Sigmoid colon (tissue), 6 donors: ENCODE measurements at regions not wholly inside any gene's neighbourhood (a gene's known extent, or its start where the extent isn't known, plus 50 kb on each side); places are given as distances from the start of the nearest gene placed in this dataset.

Source experiments
- DNase-seq: peaks from one replicate; pipeline ENCODE4 v3.0.0-alpha.2; 2019
- H3K27ac ChIP-seq, 4 donors: fragments of 200-600 bp; sonication (generic); one replicate each; pipeline ENCODE4 v1.5.1; 2016 to 2019; ENCODE audit warnings: mild to moderate bottlenecking in 1 of 4
- H3K27me3 ChIP-seq, 3 donors: fragments of 200-600 bp; sonication (generic); one replicate each; pipeline ENCODE4 v1.5.1; 2019; ENCODE audit warnings: mild to moderate bottlenecking in 1 of 3
- H3K36me3 ChIP-seq, 4 donors: fragments of 200-600 bp; sonication (generic); one replicate each; pipeline ENCODE4 v1.5.1; 2016 to 2019
- H3K4me1 ChIP-seq, 4 donors: fragments of 200-600 bp; sonication (generic); one replicate each; pipeline ENCODE4 v1.5.1; 2017 to 2019
- H3K4me3 ChIP-seq, 4 donors: fragments of 200-600 bp; sonication (generic); one replicate each; pipeline ENCODE4 v1.5.1; 2017 to 2019; ENCODE audit warnings: mild to moderate bottlenecking in 2 of 4, moderate library complexity in 1 of 4
- H3K9me3 ChIP-seq, 4 donors: fragments of 200-600 bp in 3 of 4; sonication (generic) in 3 of 4; one replicate each; pipeline versions ENCODE4 v1.5.1 to v1.6.1; 2013 to 2019
- CTCF ChIP-seq, 4 experiments: fragments of 450-650 bp in 3 of 4; fragments of 200-600 bp in 1 of 4; IDR thresholded peaks; one replicate each; pipeline ENCODE4 v1.5.1; 2016 to 2019; ENCODE audit warnings: antibody characterized with exemption in 4 of 4, mild to moderate bottlenecking in 3 of 4, moderate library complexity in 2 of 4
- EP300 ChIP-seq, 4 donors: sonication (generic); formaldehyde crosslinking; IDR thresholded peaks; one replicate each; pipeline ENCODE4 v1.6.1; 2017; ENCODE audit warnings: antibody characterized with exemption in 4 of 4
- POLR2A ChIP-seq, 2 donors: fragments of 450-650 bp; IDR thresholded peaks; one replicate each; pipeline ENCODE4 v1.6.1; 2016; ENCODE audit warnings: antibody characterized with exemption in 2 of 2, mild to moderate bottlenecking in 2 of 2, moderate library complexity in 2 of 2
- POLR2AphosphoS5 ChIP-seq, 4 donors: sonication (generic); formaldehyde crosslinking; IDR thresholded peaks; one replicate each; pipeline ENCODE4 v1.6.1; 2017; ENCODE audit warnings: antibody characterized with exemption in 4 of 4
- WGBS, 2 donors: extraction: QIAGEN DNeasy Blood & Tissue Kit; methylation state at CpG; one replicate each; pipeline ENCODE4 v1.1.7; 2013; 5-methylcytosine and 5-hydroxymethylcytosine counted together
- intact Hi-C: fragments of 100-400 bp; cut with DNase I; formaldehyde crosslinking; loops from one replicate; pipeline ENCODE4 v1.15.1; 2023
- donor health status: healthy with polysubstance abuse.
- donor health status: healthy.

DNA sequence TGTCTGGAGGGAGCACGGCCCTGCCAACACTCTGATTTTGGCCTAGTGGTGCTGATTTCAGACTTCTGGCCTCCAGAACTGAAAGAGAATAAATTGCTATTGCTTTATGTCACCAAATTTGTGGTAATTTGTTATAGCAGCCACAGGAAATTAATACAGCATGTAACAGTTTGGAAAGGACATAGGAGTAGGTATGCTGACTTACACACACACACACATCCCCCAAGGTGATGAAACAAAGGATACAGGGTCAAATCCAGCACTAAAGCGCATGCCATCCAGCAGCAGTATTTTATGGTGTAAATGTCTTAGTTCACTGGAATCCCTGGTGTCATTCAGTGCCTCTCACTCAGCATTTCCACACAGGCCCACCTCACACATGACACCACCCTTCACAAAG is 72.2 kb upstream of the MAN1A2 start:
- H3K27me3 ChIP-seq, result no peaks in the 10 kb centered on the region
- no peak overlapping the region for H3K4me3 ChIP-seq
- no peaks in the 10 kb centered on the region for H3K36me3 ChIP-seq
- no peaks in the 10 kb centered on the region for H3K9me3 ChIP-seq
- 74 to 90% methylated on average over 2 of the region's 2 CpGs for WGBS, 2 donors
- intact Hi-C loops, result no loop called here
- H3K4me1 ChIP-seq, result no peaks in the 10 kb centered on the region
- H3K27ac ChIP-seq, result no peak overlapping the region
- TF ChIP-seq EP300 (IDR thresholded peaks at IDR 0.05) (no peak), CTCF (IDR thresholded peaks at IDR 0.05) (no peak), POLR2A (IDR thresholded peaks at IDR 0.05) (no peak), POLR2AphosphoS5 (IDR thresholded peaks at IDR 0.05) (no peak)
- DNase-seq, result no peak

DNA sequence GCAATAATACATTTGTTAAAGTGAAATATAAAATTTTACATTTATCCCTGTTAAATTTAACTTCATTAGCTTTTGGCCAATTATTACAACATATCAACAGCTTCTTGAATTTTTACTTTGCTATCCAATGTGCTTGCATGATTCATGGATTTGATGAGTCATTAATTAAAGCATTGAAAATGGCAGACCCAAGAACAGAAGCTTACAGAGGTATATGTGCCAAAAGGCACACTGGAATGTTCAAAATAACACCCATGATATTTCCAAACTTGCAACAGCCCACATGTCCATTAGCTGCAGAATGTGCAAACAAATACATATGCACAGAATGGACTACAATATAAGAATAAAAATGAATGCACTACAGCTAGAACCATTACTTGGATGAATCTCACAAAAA is 76.4 kb upstream of the MAN1A2 start:
- H3K27ac ChIP-seq, result no peak overlapping the region

DNA sequence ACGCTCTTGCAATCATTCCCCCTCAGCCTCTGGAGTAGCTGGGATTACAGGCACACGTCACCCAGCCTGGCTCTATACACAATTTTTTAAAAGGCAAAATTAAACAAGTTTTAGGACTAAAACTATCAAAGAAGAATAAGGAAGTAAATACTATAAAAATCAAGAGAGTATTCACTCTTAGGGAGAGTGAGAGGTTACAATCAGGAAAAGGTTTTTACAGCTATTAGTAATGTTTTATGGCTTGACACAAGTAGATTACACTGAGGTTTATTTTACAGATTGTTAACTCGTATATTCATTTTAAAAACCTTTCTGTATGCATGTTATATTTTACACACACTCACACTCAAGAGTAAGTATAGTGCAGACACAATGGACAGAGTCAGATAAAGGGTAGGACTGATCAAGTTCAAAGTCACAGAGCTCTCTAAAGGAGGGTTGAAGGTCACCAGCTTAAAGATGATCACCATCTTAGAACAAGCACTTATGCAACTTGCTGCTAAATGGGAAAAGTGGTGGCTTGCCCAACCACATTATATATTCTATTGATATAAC is 77.9 kb upstream of the MAN1A2 start:
- Histone ChIP-seq H3K36me3 (no peaks in the 10 kb centered on the region), H3K27me3 (no peaks in the 10 kb centered on the region), H3K9me3 (no peaks in the 10 kb centered on the region), H3K4me3 (no peak overlapping the region), H3K27ac (no peak overlapping the region), H3K4me1 (no peaks in the 10 kb centered on the region)
- TF ChIP-seq POLR2AphosphoS5 (IDR thresholded peaks at IDR 0.05), result no peak
- TF ChIP-seq CTCF (IDR thresholded peaks at IDR 0.05), result no peak
- no peak for TF ChIP-seq EP300 (IDR thresholded peaks at IDR 0.05)
- no peak for TF ChIP-seq POLR2A (IDR thresholded peaks at IDR 0.05)
- DNase-seq, result no peak
- 17 to 53% methylated on average over 3 of the region's 3 CpGs for WGBS, 2 donors
- intact Hi-C loops, result loop anchor here (10.0 kb wide), 1 partner anchor 165 kb away; the partner anchor contains the start of gene TRIM45

More for the DNA sequence above, 76.4 kb upstream of the MAN1A2 start:
- TF ChIP-seq POLR2A (IDR thresholded peaks at IDR 0.05) (no peak), CTCF (IDR thresholded peaks at IDR 0.05) (no peak), EP300 (IDR thresholded peaks at IDR 0.05) (no peak), POLR2AphosphoS5 (IDR thresholded peaks at IDR 0.05) (no peak)
- no peaks in the 10 kb centered on the region for H3K36me3 ChIP-seq
- intact Hi-C loops, result no loop called here
- DNase-seq, result no peak
- H3K27me3 ChIP-seq, result no peaks in the 10 kb centered on the region
- no peaks in the 10 kb centered on the region for H3K9me3 ChIP-seq
- no peak overlapping the region for H3K4me3 ChIP-seq
- no peaks in the 10 kb centered on the region for H3K4me1 ChIP-seq

DNA sequence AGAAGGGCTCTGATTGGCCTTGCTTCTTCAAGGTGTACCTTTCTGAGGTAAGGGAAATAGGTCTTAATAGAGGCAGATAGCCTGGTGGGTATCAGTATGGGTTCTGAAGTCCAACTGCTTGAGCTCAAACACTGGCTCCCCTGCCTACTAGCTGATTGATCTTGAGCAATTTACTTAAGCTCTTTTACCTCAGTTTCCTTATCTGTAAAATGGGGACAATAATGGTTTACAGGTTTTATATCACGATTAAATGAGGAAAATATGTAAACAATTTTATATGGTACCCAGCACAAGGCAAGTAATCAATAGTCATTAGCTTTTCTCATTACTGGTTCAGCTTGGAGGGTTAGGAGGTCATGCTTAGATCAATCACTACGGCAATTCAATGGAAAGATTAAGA is 75.8 kb upstream of the VTCN1 start:
- 75 to 93% methylated on average over 2 of the region's 2 CpGs for WGBS, 2 donors
- intact Hi-C loops, result loop anchor here (10.0 kb wide), 1 partner anchor 162 kb away; the partner anchor contains the start of gene TRIM45
- TF ChIP-seq EP300 (IDR thresholded peaks at IDR 0.05), result no peak
- TF ChIP-seq POLR2A (IDR thresholded peaks at IDR 0.05), result no peak
- no peak for TF ChIP-seq POLR2AphosphoS5 (IDR thresholded peaks at IDR 0.05)
- TF ChIP-seq CTCF (IDR thresholded peaks at IDR 0.05), result no peak

DNA sequence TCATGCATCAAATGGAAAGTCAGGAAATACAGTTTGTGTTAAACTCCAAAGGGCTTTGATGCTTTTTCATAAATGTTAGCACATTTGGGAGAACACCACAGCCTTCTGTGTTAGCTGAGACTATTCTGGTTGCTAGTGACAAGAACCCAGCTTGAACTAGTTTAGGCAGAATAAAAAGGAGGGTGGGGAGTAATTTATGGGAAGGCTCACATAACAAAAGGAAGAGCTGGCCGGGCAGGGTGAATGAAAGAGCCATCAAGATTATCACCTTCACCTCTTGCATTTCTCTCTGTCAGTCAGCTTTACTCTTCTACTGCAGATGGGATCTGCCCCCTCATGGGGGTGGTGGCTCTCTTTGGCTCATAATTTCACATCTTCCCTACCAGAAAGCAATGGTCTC is 75.4 kb upstream of the VTCN1 start:
- Histone ChIP-seq H3K27me3 (no peaks in the 10 kb centered on the region), H3K9me3 (no peaks in the 10 kb centered on the region), H3K27ac (no peak overlapping the region), H3K4me1 (no peaks in the 10 kb centered on the region), H3K4me3 (no peak overlapping the region), H3K36me3 (no peaks in the 10 kb centered on the region)
- TF ChIP-seq EP300 (IDR thresholded peaks at IDR 0.05), result no peak
- no peak for TF ChIP-seq CTCF (IDR thresholded peaks at IDR 0.05)
- no peak for TF ChIP-seq POLR2A (IDR thresholded peaks at IDR 0.05)
- TF ChIP-seq POLR2AphosphoS5 (IDR thresholded peaks at IDR 0.05), result no peak
- intact Hi-C loops, result loop anchor here (10.0 kb wide), 1 partner anchor 161 kb away; the partner anchor contains the start of gene TRIM45
- DNase-seq, result no peak
- WGBS, 2 donors, result 8 to 21% methylated on average over 1 of the region's 1 CpG

More for the DNA sequence above, 75.8 kb upstream of the VTCN1 start:
- no peaks in the 10 kb centered on the region for H3K4me1 ChIP-seq
- H3K27me3 ChIP-seq, result no peaks in the 10 kb centered on the region
- H3K9me3 ChIP-seq, result no peaks in the 10 kb centered on the region
- H3K4me3 ChIP-seq, result no peak overlapping the region
- DNase-seq, result no peak
- H3K27ac ChIP-seq, result no peak overlapping the region
- H3K36me3 ChIP-seq, result no peaks in the 10 kb centered on the region
